MM.1S (cell line): ENCODE measurements at regions not wholly inside any gene's neighbourhood (a gene's known extent, or its start where the extent isn't known, plus 50 kb on each side); places are given as distances from the start of the nearest gene placed in this dataset.

Experiments used
- EZH2 ChIP-seq: fragments of 300-600 bp; sonication (generic); optimal IDR thresholded peaks from 2 replicates; pipeline ENCODE3; 2017; ENCODE audit warnings: low read depth, mild to moderate bottlenecking, antibody characterized with exemption, low read length, mixed read lengths
- TF ChIP-seq, protein P1 (sequence below): fragments of 300-600 bp; sonication (generic); IDR thresholded peaks from 2 replicates; pipeline ENCODE4 v1.5.1; 2016; ENCODE audit warnings: antibody characterized with exemption, low read length, mixed read lengths

DNA sequence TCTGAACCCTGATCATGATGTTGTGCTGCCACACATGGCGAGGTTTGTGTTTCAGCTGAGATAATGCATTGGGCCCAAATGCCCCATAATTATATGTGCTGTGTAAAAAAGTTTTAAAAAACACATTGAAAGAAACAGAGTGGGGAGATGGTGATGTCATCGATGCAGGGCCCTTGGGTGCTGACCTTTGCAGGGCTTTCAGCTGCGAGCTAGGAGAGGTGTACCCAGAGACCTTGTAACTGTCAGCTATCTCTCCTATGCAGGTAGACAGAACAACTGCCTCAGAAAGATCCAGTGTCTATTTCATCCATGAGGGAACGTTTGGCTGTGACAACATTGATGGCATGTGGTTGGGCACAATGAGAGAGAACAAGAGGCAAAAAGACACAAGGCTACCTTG lies 286.9 kb upstream of the CELF4 start:
- TF ChIP-seq, protein P1, sequence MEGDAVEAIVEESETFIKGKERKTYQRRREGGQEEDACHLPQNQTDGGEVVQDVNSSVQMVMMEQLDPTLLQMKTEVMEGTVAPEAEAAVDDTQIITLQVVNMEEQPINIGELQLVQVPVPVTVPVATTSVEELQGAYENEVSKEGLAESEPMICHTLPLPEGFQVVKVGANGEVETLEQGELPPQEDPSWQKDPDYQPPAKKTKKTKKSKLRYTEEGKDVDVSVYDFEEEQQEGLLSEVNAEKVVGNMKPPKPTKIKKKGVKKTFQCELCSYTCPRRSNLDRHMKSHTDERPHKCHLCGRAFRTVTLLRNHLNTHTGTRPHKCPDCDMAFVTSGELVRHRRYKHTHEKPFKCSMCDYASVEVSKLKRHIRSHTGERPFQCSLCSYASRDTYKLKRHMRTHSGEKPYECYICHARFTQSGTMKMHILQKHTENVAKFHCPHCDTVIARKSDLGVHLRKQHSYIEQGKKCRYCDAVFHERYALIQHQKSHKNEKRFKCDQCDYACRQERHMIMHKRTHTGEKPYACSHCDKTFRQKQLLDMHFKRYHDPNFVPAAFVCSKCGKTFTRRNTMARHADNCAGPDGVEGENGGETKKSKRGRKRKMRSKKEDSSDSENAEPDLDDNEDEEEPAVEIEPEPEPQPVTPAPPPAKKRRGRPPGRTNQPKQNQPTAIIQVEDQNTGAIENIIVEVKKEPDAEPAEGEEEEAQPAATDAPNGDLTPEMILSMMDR, result no peak
- no peak for TF ChIP-seq EZH2
